Cerebellar nuclear complex (tissue), 1 donor: ENCODE measurements at regions not wholly inside any gene's neighbourhood (a gene's known extent, or its start where the extent isn't known, plus 50 kb on each side); places are given as distances from the start of the nearest gene placed in this dataset.
"Not testable (repeated sequence)": the region's sequence is repeated elsewhere in the genome, so short reads cannot be mapped to it uniquely, and the experiment has no call there.

Experiments
- DNase-seq, 2 experiments: peaks; one replicate each; lab custom pipeline; 2025; lab: John Stamatoyannopoulos, UW

DNA sequence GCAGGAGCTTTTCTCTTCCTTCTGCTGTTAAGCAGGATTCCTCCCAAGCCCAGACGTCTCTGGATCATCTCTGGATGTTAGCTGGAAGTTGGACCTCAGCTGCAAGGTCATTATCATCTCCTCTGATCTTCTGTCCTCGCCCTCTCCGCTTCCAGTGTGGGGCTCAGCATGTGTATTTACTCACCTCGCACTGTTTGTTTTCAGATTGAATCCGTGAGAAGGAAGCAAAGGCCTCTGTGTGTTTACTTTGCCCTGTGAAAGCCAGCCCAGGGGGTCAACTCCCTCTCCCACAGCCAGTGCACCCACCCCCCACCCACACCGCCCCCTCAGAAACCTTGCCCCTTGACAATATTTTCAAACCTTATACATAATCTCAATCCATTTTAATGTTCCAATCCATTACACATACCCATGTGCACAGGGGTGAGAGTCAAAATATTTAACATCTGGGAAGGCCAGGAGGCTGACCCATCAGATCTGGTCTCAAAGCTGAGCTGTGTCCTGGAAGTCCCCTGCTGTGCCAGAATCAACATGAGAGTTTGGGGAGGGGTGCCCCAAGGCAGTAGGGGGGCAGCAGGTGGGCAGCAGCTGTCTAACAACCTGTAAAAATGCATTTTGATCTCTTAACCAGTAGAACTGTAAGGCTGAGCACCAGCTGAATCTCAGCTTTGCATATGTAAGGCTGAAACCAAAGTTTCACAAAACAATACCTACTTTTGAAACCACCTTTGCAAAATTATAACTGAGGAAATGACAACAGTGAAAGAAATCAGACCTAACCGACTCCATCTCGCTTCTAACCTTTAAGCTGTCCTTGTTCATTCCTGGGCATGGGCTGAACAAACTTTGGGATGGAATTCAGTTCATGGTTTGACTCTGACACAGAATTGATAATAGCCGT lies 157.9 kb downstream of the ZNF664 start:
- DNase-seq = no peak

DNA sequence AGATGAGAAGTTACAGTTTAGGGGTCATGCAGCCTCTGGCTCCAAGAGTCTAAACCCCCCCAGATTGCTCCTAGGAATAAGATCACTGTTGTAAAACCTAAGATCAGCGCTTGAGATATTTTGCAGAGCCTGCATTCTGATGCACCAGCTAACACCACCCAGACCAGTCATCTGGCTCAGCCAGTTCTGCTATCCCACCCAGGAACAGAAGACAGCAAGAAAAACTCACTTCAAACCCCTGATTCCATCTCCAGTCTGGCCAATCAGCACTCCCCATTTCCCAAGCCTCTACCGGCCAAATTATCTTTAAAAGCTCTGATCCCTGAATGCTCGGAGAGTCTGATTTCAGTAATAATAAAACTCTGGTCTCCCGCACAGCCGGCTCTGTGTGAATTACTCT lies 158.6 kb downstream of the ZNF664 start:
- no peak for DNase-seq

DNA sequence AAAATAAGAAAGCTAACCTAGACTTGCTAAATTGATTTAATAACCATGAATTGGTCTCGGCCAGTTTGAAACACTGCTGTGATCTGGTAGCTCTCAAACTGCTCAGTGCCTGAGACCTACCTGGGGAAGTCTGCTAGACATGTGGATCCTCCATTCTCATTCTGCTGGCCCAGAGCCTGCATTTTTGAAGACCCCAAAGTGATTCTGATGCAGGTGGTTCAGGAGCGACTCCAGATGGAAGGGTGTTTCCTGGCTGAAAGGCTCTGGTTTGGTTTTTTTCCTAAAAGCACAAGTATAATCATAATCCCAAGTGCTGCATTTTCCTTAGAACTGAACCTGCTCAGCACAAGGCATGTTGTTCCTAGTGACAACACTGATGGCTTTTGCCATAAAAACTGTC lies 159.5 kb downstream of the ZNF664 start:
- DNase-seq = no peak

DNA sequence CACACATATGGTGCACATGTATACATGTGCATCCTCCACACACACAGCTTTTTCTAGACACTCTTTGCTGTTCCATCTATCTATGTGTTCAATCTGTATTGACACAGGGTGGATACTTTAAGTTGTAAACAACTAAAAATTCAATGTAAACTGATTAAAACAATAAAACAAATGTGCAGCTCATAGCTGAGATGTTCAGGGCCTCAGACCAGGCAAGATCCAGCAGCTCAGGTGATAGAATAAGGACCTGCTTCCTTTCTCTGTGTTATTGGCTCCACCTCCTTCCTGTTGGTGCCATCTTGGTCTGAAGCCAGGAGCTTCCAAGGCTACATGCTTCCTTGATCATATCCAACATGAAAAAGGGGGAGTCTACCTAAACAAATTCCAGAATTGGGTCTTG lies 158.1 kb upstream of the RFLNA start:
- DNase-seq = no peak

DNA sequence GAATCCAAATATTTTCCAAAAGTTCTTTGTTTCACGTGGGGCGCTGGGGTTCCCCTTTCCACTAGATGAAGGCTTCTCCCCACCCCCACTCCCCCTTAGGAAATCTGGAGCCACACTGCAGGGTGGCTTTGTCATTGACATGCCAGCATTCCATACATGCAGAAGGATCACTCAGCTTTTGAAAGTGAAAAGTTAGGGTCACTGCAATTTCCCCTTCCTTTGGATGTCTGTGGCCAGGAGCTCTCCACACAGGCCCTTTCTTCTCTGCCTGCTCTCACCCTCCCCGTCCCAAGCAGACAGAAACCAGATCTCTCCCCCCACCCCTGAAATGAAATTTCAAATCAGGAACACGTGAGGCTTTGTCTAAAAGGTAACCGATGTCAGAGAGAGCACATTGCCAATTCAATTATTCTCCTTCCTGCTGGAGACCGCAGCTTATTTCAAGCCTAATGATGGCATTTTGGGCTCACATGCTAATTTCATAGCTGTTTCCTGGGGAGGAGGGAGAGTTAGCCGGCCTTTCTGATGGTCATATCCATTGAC lies 153.9 kb upstream of the RFLNA start:
- no peak for DNase-seq

DNA sequence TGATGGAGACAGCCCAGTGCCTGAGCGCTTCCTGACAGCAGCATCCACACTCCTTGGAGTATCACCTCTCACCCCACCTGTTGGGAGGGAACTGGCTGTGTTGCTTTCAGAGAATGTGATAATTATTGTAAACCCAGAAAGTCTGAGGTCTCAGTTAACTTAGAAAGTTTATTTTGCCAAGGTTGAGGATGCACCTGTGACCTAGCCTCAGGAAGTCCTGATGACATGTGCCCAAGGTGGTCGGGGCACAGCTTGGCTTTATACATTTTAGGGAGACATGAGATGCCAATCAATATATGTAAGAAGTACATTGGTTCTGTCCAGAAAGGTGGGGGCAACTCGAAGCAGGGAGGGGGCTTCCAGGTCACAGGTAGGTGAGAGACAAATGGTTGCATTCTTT lies 153.3 kb upstream of the RFLNA start:
- not testable (repeated sequence) for DNase-seq

DNA sequence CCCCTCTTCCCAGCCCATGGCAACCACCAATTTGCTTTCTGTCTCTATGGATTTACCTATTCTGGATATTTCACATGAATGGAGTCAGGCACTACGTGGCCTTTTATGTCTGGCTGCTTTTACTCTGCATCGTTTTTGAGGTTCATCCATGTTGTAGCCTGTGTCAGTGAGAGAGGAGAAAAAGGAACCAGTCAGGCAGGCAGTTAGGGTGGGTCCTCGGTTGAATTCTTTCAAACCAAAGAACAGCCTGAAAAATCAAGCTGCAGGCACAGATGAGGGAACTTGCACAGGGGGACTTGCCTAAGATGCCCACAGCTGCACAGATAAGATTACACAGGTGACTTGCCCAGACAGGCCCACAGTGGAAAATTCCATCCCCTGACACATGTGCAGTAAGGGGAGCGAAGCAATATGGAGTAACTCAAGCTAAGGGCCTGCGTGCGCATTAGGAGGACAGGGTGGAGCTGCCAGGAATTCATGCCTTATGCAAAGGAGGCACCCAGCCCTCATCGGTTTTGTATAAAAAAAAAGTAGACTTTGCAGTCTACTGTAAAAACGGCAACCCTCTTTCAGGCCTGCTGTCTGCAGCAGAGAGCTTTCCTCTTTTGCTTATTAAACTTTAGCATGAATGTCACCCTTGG lies 152.4 kb upstream of the RFLNA start:
- DNase-seq = no peak

DNA sequence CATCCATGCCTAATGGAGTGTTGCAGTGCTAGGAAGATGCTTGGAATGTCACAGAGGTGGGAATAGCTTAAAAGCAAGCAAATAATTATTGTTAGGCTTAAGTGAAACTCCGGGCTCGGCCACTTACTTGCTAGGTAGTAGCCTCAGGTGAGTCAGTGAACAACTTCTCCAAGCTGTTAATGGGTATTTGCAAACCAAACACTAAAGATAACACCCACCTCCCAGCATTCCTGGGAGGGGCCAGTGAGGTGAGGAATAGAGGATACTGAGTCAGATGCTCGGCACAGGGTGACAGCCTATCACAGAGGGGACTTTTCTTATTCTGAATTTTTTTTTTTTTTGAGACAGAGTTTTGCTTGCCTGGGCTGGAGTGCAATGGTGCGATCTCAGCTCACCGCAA lies 151.2 kb upstream of the RFLNA start:
- DNase-seq = no peak

DNA sequence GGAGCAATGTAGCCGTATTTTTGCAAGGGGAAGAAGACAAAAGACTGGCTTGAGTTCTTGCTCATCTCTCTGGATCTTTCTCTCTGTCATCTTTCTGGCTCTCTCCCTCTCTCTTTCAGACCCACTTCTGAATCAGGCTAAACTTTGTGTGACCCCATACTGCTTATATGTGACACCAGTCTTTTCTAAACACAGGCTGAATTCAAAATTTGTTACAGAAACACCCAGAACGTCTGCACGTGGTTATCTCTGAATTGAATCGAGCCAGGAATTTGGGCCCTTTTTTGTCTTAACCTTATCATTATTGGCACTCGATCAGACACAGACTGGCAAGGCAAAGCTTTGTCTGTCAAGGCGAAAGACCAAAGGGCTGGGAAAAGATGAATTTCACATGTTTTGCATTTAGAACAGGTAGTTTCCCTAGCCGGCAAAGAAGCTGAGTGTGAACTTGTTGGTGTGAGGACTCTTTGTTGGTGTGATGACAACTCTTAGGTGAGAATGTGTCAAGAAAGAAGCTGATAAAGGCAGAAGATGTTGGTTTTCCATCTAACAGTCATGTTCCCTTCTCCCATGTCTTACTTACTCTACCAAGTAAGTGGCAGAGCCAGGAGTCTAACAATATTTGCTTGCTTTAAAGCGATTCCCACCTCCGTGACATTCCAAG lies 150.2 kb upstream of the RFLNA start:
- no peak for DNase-seq

DNA sequence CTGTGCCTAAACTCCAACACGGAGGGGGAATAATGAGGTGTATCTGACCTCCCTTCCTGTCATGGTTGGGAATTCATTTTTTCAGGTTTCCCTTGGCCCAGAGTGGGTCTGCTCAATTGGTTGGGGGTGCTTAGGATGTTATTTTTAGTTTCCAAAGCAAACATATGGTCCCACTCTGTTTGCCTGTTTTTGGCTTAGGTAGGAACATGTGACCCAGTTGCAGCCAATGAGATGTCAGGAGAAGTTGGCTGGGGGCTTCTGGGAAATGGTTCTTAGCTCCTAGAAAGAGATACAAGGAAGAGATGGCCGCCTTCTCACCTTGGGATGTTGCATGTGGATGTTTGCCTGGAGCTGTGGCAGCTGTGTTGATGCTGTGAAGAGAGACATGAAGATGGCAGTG lies 147.9 kb upstream of the RFLNA start:
- no peak for DNase-seq

DNA sequence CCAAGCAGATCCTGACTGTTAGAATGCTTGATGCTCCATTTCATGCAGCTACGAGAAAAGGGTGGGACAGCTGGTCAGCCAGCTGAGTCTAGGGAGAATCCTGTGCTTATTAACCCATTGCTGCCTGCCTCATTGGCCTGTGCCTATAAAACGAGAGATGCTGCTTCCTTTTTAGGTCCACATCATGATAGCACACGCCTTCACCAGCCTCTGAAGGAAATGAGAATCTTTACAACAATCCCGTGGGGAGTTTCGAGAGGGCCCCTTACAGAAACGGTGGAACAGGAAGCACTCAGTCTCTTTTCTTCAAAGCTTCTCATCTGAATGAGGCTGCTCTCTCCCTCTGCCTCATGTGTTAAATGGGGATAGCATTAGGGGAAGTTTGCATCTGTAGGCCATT lies 147.3 kb upstream of the RFLNA start:
- DNase-seq = no peak

DNA sequence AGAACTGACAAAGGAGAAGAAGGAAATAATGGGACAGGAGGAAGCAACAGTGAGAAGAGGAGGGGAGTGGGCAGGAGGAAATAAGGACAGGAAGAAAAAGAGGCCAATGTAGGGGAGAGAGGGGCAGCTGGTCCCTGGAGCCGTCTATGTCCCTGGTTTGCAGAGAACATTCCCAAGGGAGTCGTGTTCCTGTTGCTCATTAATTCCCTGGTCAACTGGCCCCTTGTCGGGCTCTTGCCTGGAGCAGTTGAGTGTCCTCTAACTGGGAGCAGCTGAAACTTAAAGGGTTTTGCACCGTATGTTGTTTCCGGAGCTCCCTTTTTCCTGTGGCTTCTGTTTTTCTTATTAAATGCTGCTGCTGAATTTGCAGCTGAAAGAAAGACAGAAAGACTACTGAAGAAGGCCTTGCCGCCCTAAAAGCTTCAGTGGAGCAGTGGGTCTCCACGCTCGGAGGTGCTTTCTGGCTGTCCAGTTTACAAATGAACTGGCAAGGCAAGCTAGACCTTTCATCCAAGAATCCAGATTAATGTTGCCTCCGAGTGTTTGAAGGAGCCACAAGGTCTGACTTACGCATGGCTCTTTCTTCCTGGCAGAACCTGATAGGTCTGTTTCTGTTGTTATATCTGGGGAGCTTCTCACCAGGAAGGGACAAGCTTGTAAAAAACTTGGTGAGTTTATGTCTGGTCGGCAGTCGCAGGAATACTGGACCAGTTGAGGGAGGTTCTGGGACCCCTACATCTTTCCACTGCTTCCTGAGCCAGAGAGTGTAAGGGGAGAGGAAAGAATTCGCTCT lies 146.2 kb upstream of the RFLNA start:
- no peak for DNase-seq

DNA sequence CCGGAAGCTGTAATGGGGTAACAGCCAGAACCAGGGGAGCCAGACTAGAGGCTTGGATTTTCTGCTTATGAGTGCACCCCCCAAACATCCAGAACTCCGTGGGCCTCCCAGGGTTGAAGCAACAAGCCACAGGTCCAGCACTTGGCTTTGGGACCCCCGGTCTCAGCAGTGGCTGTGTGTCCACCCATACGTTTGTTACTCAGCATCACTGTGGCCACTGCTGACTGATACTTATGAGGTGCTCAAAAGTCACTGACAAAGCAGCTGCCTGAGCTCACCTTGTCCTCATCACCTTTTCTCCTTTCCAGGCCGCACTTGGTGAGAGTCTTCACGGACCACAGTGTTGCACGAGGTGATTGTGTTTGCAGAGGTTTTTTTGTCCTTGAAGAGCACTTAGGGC lies 145.6 kb upstream of the RFLNA start:
- DNase-seq = no peak

DNA sequence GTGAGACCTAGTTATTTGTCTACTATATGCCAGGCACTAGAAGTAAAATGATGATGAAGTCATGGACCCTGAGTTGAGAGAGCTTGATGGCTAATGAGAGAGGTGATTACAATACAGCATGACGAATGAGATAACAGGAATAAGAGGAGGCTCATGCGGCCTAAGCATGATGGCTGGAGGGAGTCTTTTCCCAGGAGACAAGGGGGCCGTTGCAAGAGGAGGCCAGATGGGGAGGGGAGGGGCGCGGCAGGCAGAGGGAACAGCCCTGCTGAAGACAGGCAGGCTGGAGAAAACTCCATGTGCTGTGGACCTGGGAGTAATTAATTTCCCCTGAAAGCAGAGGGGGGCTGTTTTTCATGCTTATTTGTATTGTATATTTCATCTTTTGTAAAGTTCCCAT lies 144.7 kb upstream of the RFLNA start:
- no peak for DNase-seq

DNA sequence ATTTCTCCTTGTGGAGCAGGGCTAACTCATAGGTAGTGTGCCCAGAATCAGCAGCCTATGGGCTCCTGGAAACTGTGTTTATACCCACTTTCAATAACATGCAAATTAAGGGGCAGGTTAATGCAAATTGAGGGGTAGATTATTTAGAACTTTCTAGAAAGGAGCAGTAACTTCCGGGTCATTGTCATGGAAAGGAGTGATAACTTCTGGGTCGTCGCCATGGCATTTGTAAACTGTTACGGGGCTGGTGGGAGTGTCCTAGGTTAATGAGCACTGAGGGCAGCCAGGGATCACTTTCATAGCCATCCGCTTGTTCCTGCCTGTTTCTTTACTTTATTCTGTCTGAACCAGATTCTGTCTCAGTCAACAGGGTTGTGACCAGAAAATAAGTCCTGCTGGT lies 143.3 kb upstream of the RFLNA start:
- no peak for DNase-seq

DNA sequence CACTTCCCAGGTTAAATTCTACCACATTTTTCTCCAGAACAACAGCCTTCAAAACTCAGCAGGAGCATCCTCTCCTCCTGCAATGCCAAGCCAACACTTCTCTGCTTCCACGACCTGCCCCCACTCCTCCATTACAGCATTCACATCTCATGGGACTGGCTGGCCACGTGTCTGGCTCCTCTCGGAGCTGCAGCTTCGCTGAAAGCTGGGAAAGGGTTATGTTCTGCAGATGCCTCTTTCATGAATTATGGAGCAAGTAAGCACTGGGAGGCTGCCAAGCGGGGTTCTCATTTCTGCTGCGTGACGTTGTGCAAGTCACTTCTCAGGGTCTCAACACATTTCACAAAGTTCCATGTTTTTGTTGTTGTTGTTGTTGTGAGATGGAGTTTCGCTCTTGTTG lies 142.2 kb upstream of the RFLNA start:
- no peak for DNase-seq

DNA sequence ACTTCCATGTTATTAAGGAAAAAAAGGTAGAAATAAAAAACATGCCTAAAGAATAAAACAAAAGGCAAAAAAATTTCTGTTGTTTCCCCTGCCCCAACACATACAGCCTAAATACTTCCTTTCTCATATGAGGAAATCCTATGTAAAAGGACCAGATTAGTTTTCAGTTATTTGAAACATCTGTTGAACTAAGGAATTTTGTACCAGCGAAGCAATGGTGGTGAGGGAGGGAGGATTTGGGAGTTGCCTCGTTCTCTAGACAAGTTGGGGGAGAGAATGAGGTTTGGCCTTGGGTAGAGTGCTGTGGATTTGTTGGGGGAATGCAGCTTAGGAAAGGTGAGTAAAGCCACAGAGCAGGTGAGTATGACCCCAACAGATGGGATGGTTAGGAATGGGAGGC lies 141.5 kb upstream of the RFLNA start:
- no peak for DNase-seq

DNA sequence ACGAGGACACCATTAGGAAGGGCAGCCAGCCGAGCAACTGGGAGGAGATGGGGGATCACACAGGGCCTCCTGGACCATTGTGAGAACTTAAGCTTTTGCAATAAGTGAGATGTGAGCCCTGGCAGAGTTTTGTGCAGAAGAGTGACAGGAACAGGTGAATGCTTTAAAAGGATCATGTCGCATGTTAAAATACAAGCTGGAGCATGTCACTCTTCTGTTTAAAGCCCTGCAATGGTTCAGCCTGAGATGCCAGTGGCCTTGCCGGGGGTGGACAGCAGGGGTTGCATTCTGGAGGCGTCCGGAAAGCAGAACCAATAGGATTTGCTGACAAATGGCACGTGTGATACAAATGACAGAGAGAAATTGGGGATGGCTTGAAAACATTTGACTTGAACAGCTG lies 137.5 kb upstream of the RFLNA start:
- DNase-seq = no peak

DNA sequence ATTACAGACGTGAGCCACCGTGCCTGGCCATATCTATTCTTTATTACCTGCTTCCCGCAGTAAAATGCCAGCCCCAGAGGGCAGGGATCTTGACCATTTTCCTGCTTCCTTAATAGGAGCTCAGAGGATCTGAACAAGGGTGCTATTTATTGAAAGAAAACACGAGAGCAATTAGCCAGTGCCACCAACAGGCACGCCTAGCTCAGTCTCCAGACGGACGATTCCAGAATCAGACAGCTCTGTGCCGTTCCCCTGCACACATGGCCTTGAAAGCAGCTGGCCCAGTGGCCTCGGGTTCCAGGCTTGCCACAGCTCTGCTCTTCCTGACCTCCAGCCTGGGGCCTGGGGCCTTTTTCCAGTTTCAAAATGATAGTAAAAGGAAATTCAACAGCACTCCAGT lies 135.2 kb upstream of the RFLNA start:
- DNase-seq = no peak

DNA sequence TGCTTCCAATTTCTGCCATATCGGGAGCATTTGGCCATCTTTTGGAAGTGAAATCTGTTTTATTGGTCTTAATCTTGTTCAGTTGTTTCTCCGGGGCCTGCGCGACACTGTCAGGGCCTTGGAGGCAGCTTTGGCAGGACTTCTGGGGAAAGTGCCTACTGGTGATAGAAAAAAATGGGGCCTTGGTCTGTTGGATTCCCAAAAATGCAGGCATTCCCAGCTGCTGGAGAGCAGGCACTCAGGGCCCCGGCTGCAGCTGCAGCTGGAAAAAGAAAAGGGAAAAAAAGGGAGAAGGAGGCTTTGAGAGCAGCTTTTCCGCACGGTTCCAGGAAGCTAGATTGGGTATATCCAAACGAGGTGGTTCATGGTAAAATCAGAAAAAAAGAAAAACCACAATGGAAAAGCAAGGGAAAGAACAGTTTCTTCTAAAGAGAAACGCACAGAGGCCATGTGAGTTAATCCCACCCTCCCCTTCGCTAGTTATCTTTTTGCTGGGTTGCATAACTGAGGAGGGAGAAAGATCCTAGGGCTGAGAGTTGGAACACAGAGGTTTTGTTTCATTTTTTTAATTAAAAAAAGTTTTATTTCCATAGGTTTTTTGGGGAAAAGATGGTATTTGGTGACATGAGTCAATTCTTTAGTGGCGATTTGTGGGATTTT lies 134.7 kb upstream of the RFLNA start:
- no peak for DNase-seq

DNA sequence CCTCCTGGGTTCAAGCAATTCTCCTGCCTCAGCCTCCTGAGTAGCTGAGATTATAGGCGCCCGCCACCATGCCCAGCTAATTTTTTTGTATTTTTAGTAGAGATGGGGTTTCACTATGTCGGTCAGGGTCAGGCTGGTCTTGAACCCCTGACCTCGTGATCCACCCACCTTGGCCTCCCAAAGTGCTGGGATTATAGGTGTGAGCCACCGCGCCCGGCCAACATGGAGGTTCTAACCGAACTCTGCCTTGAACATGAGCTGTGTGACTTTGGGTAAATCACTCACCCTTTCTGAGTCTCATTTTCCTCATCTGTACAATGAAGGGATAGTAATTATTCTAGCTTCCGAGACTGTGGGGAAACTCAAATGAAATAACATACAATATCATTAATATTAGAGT lies 133.5 kb upstream of the RFLNA start:
- not testable (repeated sequence) for DNase-seq
